Fibroblast of villous mesenchyme (primary cell): ENCODE measurements at regions not wholly inside any gene's neighbourhood (a gene's known extent, or its start where the extent isn't known, plus 50 kb on each side); places are given as distances from the start of the nearest gene placed in this dataset.
A peak's percentile ranks its signal among the peaks of the same experiment; 100 is the strongest.
"Not testable (repeated sequence)": the region's sequence is repeated elsewhere in the genome, so short reads cannot be mapped to it uniquely, and the experiment has no call there.

Experiments used
- DNase-seq: peaks from one replicate; pipeline ENCODE4 v3.0.0-alpha.2; 2010; ENCODE audit warnings: low read depth
- H3K4me3 ChIP-seq: 2 replicates; pipeline ENCODE4 v1.5.1; 2011; ENCODE audit warnings: low read depth, mild to moderate bottlenecking, low read length
- TF ChIP-seq, protein P1 (sequence below): IDR thresholded peaks from 2 replicates; pipeline ENCODE4 v1.5.1; 2012; ENCODE audit warnings: low read depth, mild to moderate bottlenecking, low read length; ENCODE audit not compliant: insufficient read depth

DNA sequence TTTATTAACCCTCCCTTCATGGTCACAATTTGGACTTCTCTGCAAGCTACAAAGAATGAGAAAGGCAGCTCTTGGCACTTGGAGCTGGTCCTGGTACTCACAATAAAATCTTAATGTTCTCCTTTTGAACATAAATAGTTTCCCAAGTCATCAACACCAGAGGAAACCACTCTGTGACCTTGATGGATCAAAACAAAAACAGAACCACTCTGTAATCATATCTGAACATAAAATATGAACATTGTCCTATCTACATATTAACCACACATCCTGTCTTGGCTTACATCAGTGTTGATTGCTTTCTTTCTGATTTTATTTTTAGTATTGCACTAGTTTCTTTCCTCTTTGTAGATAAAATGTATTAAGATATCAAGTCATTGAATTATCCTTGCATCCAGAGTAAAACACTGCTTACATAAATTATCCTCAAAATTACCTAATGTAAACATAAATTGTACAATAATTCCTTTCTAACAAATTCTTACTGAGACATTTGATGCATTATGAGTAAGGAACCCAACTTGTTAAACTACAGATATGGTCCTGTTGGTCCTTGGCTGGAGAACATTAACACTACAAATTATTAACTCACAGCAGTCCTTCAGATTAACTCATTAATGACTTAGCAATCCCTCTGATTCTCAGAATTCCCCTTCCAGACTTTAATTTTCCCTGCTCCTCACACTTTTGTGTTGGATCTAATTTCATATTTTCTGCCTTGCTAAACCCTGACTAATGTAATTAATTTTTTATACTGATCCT is 860.5 kb downstream of the DIPK2A start:
- TF ChIP-seq, protein P1, sequence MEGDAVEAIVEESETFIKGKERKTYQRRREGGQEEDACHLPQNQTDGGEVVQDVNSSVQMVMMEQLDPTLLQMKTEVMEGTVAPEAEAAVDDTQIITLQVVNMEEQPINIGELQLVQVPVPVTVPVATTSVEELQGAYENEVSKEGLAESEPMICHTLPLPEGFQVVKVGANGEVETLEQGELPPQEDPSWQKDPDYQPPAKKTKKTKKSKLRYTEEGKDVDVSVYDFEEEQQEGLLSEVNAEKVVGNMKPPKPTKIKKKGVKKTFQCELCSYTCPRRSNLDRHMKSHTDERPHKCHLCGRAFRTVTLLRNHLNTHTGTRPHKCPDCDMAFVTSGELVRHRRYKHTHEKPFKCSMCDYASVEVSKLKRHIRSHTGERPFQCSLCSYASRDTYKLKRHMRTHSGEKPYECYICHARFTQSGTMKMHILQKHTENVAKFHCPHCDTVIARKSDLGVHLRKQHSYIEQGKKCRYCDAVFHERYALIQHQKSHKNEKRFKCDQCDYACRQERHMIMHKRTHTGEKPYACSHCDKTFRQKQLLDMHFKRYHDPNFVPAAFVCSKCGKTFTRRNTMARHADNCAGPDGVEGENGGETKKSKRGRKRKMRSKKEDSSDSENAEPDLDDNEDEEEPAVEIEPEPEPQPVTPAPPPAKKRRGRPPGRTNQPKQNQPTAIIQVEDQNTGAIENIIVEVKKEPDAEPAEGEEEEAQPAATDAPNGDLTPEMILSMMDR = no peak
- no peak overlapping the region for H3K4me3 ChIP-seq
- peak; percentile 5 for DNase-seq

DNA sequence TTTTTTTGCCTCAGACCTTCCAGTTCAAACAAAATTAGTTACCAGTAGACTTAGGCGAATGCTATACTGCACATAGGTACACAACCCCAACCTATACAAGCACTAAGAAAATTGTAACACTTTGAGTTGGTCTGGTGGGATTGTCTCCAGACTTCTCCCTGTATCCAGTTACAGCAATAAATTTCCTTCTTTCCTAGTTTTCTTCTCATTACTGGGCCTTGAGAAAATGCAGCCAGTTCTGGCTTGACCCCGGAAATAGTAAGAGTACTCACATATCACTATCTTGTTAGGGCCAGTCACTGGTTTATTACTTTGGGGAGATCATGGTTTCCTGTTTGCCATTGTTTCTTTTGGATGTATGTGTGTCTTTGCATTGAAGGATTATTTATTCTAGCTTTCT is 868.4 kb downstream of the DIPK2A start:
- TF ChIP-seq, protein P1 = no peak
- no peak overlapping the region for H3K4me3 ChIP-seq
- no peak for DNase-seq

DNA sequence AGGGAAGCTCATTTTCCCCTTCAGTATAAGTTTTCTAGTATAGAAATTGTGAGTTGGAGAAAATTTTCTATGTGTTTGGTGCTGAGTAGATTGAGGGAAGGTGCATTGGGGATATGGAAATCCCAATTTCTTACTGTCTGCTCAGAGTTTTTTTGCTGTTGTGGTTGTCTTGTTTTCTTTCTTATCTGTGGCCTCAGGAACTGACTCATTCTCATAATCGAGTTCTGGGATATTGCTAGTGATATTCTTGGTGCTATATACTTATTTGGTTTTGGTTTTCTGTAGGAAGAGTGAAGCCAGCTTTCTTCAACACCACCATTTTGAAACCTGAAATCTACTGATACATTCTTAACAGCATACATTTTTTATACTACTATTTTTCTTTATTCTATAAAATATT is 869.2 kb downstream of the DIPK2A start:
- peak; percentile 31 for DNase-seq
- TF ChIP-seq, protein P1 = no peak

DNA sequence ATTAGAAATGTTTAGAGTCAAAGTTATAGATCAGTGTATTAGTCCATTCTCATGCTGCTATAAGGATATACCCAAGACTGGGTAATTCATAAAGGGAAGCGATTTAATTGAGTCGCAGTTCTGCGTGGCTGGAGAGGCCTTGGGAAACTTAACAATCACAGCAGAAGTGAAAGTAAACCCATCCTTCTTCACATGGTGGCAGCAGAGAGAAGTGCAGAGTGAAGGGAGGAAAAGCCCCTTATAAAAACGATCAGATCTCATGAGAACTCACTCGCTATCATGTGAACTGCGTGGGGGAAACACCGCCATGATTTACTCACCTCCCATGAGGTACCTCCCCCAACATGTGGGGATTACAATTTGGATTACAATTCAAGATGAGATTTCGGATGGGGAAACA is 871.5 kb downstream of the DIPK2A start:
- no peak for DNase-seq
- TF ChIP-seq, protein P1 = peak; percentile 37

More for the DNA sequence above, 869.2 kb downstream of the DIPK2A start:
- H3K4me3 ChIP-seq = no peak overlapping the region

DNA sequence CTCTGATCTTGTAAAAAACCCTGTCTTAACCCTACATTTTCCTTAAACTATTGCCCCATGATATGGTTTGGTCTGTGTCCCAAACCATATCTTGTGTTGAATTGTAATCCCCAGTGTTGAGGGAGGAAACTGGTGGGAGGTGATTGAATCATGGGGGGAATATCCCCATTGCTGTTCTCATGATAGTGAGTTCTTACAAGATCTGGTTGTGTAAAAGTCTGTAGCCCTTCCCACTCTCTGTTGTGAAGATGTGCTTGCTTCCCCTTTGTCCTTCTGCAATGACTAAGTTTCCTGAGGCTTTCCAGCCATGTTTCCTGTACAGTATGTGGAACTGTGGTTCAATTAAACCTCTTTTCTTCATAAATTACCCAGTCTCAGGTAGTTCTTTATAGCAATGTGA is 881.4 kb downstream of the DIPK2A start:
- TF ChIP-seq, protein P1 = no peak
- DNase-seq = no peak
- no peak overlapping the region for H3K4me3 ChIP-seq

More for the DNA sequence above, 871.5 kb downstream of the DIPK2A start:
- no peak overlapping the region for H3K4me3 ChIP-seq

DNA sequence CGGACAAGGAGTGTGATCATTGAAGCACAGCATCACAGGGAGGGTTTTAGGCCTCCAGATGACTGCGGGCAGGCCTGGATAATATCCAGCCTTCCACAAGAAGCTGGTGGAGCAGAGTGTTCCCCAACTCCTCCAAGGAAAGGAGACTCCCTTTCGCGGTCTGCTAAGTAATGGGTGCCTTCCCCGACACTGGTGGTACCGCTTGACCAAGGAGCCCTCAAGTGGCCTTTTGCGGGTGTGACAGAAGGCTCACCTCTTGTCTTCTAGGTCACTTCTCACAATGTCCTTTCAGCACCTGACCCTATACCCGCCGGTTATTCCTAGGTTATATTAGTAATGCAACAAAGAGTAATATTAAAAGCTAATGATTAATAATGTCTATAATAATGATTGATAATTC is 882.4 kb downstream of the DIPK2A start:
- not testable (repeated sequence) for DNase-seq, H3K4me3 ChIP-seq

DNA sequence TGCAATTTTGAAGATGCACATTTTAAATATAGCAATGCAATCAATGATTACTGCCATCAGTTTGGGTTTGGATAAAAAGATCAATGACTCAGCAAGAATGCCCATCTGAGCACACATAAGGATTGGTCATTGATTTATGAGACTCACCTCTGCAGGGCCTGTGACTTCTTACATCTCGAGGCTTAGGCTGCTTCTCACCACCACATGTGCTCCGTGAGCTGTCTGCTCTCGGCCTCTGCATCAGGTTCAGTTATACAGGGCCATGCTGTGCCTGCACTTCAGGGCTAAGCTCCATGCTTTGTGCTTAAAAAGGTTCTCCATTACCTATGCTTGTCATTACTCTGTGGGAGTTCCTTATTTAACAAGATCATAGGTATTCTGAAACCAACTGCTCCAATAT is 887.5 kb downstream of the DIPK2A start:
- TF ChIP-seq, protein P1 = no peak

More for the DNA sequence above, 887.5 kb downstream of the DIPK2A start:
- DNase-seq = no peak
- H3K4me3 ChIP-seq = no peak overlapping the region
